ENCODE measurements at regions not wholly inside any gene's neighbourhood (a gene's known extent, or its start where the extent isn't known, plus 50 kb on each side); places are given as distances from the start of the nearest gene placed in this dataset.

- intact Hi-C loops (cut with DNase I; ENCODE audit: low total_unique reads) = no loop called here
- Histone ChIP-seq H3K27me3 (replicated peaks in 1 of 7) (no peaks in the 10 kb centered on the region), H3K27ac (no peak overlapping the region), H3K9me3 (no peaks in the 10 kb centered on the region), H3K36me3 (no peaks in the 10 kb centered on the region), H3K4me1 (no peaks in the 10 kb centered on the region), H3K4me3 (no peak overlapping the region)
- no peak for TF ChIP-seq POLR2AphosphoS5 (IDR thresholded peaks at IDR 0.05)
- TF ChIP-seq CTCF (IDR thresholded peaks at IDR 0.05 in 8 of 11, conservative IDR thresholded peaks at IDR 0.05 in 3 of 11) = no peak
- no peak for TF ChIP-seq POLR2A (IDR thresholded peaks at IDR 0.05)
- WGBS, 5 donors = 60 to 71% (median 65%) methylated on average over 3 of the region's 3 CpGs
- no peak for DNase-seq
These were observed 173.7 kb upstream of the TMPO start for GRCh38 chr12:98341732-98342131.

GRCh38 chr12:98343002-98343567 lies 172.3 kb upstream of the TMPO start:
- no peaks in the 10 kb centered on the region for H3K9me3 ChIP-seq
- H3K27me3 ChIP-seq (replicated peaks in 1 of 7) = no peaks in the 10 kb centered on the region
- H3K36me3 ChIP-seq = no peaks in the 10 kb centered on the region
- no peak overlapping the region for H3K27ac ChIP-seq
- WGBS, 5 donors = 73 to 88% (median 80%) methylated on average over 4 of the region's 4 CpGs
- no peaks in the 10 kb centered on the region for H3K4me1 ChIP-seq
- H3K4me3 ChIP-seq = no peak overlapping the region
- no peak for DNase-seq
- TF ChIP-seq POLR2A (IDR thresholded peaks at IDR 0.05) (no peak), POLR2AphosphoS5 (IDR thresholded peaks at IDR 0.05) (no peak)
- intact Hi-C loops (cut with DNase I; ENCODE audit: low total_unique reads) = no loop called here

GRCh38 chr12:98344046-98344930 lies 171.1 kb upstream of the TMPO start:
- H3K36me3 ChIP-seq = no peaks in the 10 kb centered on the region
- 65 to 75% (median 72%) methylated on average over 8 of the region's 8 CpGs for WGBS, 5 donors
- DNase-seq = no peak
- no peaks in the 10 kb centered on the region for H3K27me3 ChIP-seq (replicated peaks in 1 of 7)
- TF ChIP-seq POLR2A (IDR thresholded peaks at IDR 0.05) (no peak), POLR2AphosphoS5 (IDR thresholded peaks at IDR 0.05) (no peak), CTCF (IDR thresholded peaks at IDR 0.05 in 8 of 11, conservative IDR thresholded peaks at IDR 0.05 in 3 of 11) (no peak)
- H3K9me3 ChIP-seq = no peaks in the 10 kb centered on the region
- H3K4me1 ChIP-seq = no peaks in the 10 kb centered on the region
- intact Hi-C loops (cut with DNase I; ENCODE audit: low total_unique reads) = no loop called here
- no peak overlapping the region for H3K27ac ChIP-seq
- no peak overlapping the region for H3K4me3 ChIP-seq

- no peaks in the 10 kb centered on the region for H3K36me3 ChIP-seq
- no peak for DNase-seq
- no peak overlapping the region for H3K27ac ChIP-seq
- TF ChIP-seq POLR2AphosphoS5 (IDR thresholded peaks at IDR 0.05) (no peak), POLR2A (IDR thresholded peaks at IDR 0.05) (no peak), CTCF (IDR thresholded peaks at IDR 0.05 in 8 of 11, conservative IDR thresholded peaks at IDR 0.05 in 3 of 11) (no peak)
- WGBS, 5 donors = 89 to 92% (median 90%) methylated on average over 6 of the region's 6 CpGs
- H3K4me3 ChIP-seq = no peak overlapping the region
- H3K27me3 ChIP-seq (replicated peaks in 1 of 7) = no peaks in the 10 kb centered on the region
- intact Hi-C loops (cut with DNase I; ENCODE audit: low total_unique reads) = no loop called here
- H3K4me1 ChIP-seq = no peaks in the 10 kb centered on the region
- no peaks in the 10 kb centered on the region for H3K9me3 ChIP-seq
These were observed 170.0 kb upstream of the TMPO start for GRCh38 chr12:98345308-98345876.

All from spleen (tissue), 11 donors.